Fibroblast of lung (primary cell): ENCODE measurements at regions not wholly inside any gene's neighbourhood (a gene's known extent, or its start where the extent isn't known, plus 50 kb on each side); places are given as distances from the start of the nearest gene placed in this dataset.
"Not testable (repeated sequence)": the region's sequence is repeated elsewhere in the genome, so short reads cannot be mapped to it uniquely, and the experiment has no call there.

ENCODE experiments used
- EZH2 ChIP-seq: IDR thresholded peaks from 2 replicates; pipeline ENCODE4 v1.5.1; 2012; ENCODE audit warnings: low read length, control low read depth, mild to moderate bottlenecking; ENCODE audit errors: missing control alignments
- TF ChIP-seq, protein P1 (sequence below), 2 donors: IDR thresholded peaks in 1 of 2; conservative IDR thresholded peaks in 1 of 2; 1 replicate in 1 of 2; 2 replicates in 1 of 2; pipeline ENCODE4 v1.5.1; 2011 to 2012; ENCODE audit warnings: low read length in 2 of 2, control low read depth in 1 of 2, inconsistent platforms in 1 of 2, low read depth in 1 of 2, mild to moderate bottlenecking in 1 of 2

DNA sequence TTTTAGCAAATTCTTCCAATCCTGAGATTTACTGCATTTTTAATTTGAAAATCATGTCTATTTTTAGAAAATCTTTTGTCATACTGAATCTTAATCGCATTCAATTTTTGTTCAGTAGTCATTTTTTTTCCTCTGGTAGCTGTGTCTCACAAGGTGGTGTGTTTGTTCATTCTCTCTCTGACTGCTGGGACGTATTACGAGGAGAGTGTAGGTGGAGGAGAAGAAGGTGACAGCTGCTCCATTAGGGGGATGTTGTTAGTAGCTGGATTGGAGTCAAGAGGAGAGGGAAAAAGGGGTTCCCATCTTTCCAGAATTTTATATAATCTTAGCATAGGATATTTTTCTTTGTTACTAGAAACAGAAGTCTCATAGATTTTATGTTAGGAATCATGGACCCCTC lies 804.2 kb downstream of the PRIM2 start:
- TF ChIP-seq, protein P1, sequence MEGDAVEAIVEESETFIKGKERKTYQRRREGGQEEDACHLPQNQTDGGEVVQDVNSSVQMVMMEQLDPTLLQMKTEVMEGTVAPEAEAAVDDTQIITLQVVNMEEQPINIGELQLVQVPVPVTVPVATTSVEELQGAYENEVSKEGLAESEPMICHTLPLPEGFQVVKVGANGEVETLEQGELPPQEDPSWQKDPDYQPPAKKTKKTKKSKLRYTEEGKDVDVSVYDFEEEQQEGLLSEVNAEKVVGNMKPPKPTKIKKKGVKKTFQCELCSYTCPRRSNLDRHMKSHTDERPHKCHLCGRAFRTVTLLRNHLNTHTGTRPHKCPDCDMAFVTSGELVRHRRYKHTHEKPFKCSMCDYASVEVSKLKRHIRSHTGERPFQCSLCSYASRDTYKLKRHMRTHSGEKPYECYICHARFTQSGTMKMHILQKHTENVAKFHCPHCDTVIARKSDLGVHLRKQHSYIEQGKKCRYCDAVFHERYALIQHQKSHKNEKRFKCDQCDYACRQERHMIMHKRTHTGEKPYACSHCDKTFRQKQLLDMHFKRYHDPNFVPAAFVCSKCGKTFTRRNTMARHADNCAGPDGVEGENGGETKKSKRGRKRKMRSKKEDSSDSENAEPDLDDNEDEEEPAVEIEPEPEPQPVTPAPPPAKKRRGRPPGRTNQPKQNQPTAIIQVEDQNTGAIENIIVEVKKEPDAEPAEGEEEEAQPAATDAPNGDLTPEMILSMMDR (conservative IDR thresholded peaks at IDR 0.05 in 1 of 2, IDR thresholded peaks at IDR 0.05 in 1 of 2; ENCODE audit: low read depth in 1 of 2, low read length in 2 of 2) = not testable (repeated sequence)
- TF ChIP-seq EZH2 = not testable (repeated sequence)
